ENCODE measurements at regions not wholly inside any gene's neighbourhood (a gene's known extent, or its start where the extent isn't known, plus 50 kb on each side); places are given as distances from the start of the nearest gene placed in this dataset.

DNA sequence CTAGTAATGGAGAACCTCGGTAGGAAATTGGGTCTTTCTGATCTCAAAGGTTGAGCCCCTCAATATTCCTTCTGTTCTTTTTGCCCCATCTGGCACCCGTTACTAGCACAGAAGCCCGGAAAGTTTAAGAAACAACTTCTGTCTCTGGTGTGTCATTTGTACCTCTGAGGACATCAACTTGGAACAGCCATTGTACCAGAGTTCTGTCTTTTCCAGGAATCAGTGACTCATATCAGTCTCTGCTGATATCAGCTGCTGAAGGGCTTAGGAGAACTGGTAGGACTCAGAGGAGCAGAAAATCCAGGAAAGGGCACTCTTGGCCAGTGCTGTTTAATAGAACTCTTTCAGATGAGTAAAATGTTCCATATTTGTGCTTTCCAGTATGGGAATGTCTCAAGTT lies 78.3 kb upstream of the CHD6 start:
- no peak overlapping the region for H3K4me3 ChIP-seq
- TF ChIP-seq POLR2A (IDR thresholded peaks at IDR 0.05), result no peak
- TF ChIP-seq, protein P1, sequence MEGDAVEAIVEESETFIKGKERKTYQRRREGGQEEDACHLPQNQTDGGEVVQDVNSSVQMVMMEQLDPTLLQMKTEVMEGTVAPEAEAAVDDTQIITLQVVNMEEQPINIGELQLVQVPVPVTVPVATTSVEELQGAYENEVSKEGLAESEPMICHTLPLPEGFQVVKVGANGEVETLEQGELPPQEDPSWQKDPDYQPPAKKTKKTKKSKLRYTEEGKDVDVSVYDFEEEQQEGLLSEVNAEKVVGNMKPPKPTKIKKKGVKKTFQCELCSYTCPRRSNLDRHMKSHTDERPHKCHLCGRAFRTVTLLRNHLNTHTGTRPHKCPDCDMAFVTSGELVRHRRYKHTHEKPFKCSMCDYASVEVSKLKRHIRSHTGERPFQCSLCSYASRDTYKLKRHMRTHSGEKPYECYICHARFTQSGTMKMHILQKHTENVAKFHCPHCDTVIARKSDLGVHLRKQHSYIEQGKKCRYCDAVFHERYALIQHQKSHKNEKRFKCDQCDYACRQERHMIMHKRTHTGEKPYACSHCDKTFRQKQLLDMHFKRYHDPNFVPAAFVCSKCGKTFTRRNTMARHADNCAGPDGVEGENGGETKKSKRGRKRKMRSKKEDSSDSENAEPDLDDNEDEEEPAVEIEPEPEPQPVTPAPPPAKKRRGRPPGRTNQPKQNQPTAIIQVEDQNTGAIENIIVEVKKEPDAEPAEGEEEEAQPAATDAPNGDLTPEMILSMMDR (IDR thresholded peaks at IDR 0.05), result no peak
- WGBS, 4 donors, result 66 to 79% (median 75%) methylated on average over 3 of the region's 3 CpGs
- no peak for DNase-seq
- no peaks in the 10 kb centered on the region for H3K36me3 ChIP-seq
- peaks cover 0 to 25% (median 6%) of the 10 kb centered on the region in 12 donors for H3K4me1 ChIP-seq
- no peak for ATAC-seq
- intact Hi-C loops (cut with DNase I), result loop anchor here in 3 of 10 donors (10.0 kb wide), 4 partner anchors 182 to 352 kb away; partner anchors contain the start of gene LPIN3 (in 2 of the 3)
- H3K27me3 ChIP-seq, result no peaks in the 10 kb centered on the region
- no peak overlapping the region for H3K27ac ChIP-seq
- H3K9me3 ChIP-seq, result no peaks in the 10 kb centered on the region

DNA sequence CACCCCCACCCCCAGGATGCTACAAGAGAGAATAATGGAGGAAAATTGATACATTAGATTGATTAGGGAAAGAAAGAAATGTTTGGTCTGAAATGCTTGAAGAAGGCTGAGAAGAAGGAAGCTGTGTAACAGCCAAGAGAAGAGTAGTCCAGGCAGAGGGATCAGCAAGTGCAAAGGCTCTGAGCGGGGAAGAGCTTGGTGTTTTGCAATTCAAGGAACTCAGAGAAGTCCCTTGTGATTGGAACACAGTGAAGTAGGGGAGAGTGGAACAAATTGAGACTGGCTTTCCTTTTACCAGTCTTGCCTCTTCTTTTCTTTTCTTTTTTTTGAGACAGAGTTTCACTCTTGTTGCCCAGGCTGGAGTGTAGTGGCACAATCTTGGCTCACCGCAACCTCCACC lies 76.6 kb upstream of the CHD6 start:
- Histone ChIP-seq H3K4me1 (peaks cover 0 to 25% (median 6%) of the 10 kb centered on the region in 12 donors), H3K4me3 (no peak overlapping the region), H3K9me3 (no peaks in the 10 kb centered on the region), H3K27ac (no peak overlapping the region), H3K27me3 (no peaks in the 10 kb centered on the region), H3K36me3 (no peaks in the 10 kb centered on the region)
- 92 to 93% (median 93%) methylated on average over 2 of the region's 2 CpGs for WGBS, 4 donors
- ATAC-seq (no peak), DNase-seq (no peak)
- intact Hi-C loops (cut with DNase I), result loop anchor here in 6 of 10 donors (5.0 to 10.0 kb wide), 9 partner anchors 77 to 557 kb away; partner anchors contain the start of genes CHD6 (in 5 of the 6), LPIN3 (in 3 of the 6) and PLCG1 (in 1 of the 6)
- TF ChIP-seq, protein P1 (IDR thresholded peaks at IDR 0.05), result no peak

DNA sequence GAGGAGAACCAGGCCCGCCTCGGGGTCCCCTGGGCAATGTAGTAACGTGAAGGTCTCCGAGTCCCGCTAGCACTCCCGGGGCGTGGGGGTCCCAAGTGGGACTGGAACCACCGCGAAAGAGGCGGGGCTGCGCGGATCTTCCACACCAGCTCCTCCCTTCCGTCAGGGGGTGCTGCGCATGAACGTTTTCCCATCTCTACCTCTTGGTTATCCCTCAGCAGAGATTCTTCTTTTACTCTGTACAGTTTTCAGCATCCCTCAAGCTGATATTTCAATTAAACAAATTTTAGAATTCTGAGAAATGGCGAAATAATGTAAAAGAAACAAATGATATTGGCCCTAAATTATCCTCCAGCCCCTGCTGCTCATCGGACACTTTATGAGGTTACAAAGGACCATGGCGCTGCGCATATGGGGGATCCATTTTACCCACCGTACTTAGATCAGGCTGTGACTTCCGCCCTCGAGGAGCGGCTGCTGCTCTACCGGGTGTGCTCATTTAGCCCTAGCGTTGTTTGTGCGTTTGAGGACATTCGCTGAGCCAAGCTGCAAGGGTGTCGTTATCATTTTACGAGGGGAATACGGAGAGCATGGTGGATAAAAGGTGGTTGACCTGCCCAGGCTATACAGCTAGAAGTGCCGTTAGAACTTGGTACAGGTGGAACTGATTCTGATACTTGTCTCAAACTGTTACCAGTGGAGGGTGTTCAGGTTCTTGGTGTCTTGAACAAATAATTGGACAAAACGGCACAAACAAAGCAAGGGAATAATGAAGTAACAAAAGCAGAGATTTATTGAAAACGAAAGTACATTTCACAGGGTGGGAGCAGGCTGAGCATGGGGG lies 75.2 kb upstream of the CHD6 start:
- DNase-seq (peak; percentile 80 to 90 (median 84)), ATAC-seq (peak; percentile 94 to 97 (median 96))
- H3K27ac ChIP-seq, result peak overlapping the region; percentile 82 to 95 (median 90)
- 0 to 1% (median 1%) methylated on average over 26 to 33 of the region's 33 CpGs for WGBS, 4 donors
- H3K9me3 ChIP-seq, result no peaks in the 10 kb centered on the region
- TF ChIP-seq, protein P1 (IDR thresholded peaks at IDR 0.05), result peak; percentile 38 to 85 (median 56)
- TF ChIP-seq POLR2A (IDR thresholded peaks at IDR 0.05), result peak in 1 of 2 donors; percentile 33
- H3K4me3 ChIP-seq, result peak overlapping the region; percentile 56 to 87 (median 73)
- peaks cover 0 to 25% (median 6%) of the 10 kb centered on the region in 12 donors for H3K4me1 ChIP-seq
- H3K36me3 ChIP-seq, result no peaks in the 10 kb centered on the region
- no peaks in the 10 kb centered on the region for H3K27me3 ChIP-seq
- intact Hi-C loops (cut with DNase I), result loop anchor here in 6 of 10 donors (5.0 to 10.0 kb wide), 9 partner anchors 76 to 556 kb away; partner anchors contain the start of genes CHD6 (in 5 of the 6), LPIN3 (in 3 of the 6) and PLCG1 (in 1 of the 6)

Measured in heart left ventricle (tissue), 16 donors.